K562 (cell line): ENCODE measurements at regions not wholly inside any gene's neighbourhood (a gene's known extent, or its start where the extent isn't known, plus 50 kb on each side); places are given as distances from the start of the nearest gene placed in this dataset.

Experiments
- ATAC-seq: fragments of 200-7000 bp; cut with Tn5 transposase; 3 replicates; pipeline ENCODE4 v1.9.1; 2020; ENCODE audit warnings: moderate library complexity
- BruUV-seq: library from RNA; stranded (reverse); fragments of 400-500 nt; replicated peaks from 2 replicates; lab custom pipeline; 2021; lab: Mats Ljungman, UMichigan
- CTCF ChIA-PET: fragments of 300-600 bp; formaldehyde crosslinking; extraction: SDS; loops from one replicate; lab custom pipeline; 2021; ENCODE audit warnings: low intra/inter-chr PET ratio; lab: Yijun Ruan, JAX
- POLR2A ChIA-PET: fragments of 300-600, 350-650 bp; sonication (Branson Sonifier 250); formaldehyde crosslinking; extraction: SDS; loops from one replicate; lab custom pipeline; 2021; ENCODE audit warnings: antibody characterized with exemption, inconsistent platforms; lab: Yijun Ruan, JAX
- DNase-seq, 4 experiments: peaks; one replicate each; pipeline versions ENCODE4 v3.0.0 to v3.0.0-alpha.2; 2011 to 2018; ENCODE audit warnings: low spot score in 3 of 4, mixed read lengths in 3 of 4; ENCODE audit errors: extremely low read depth in 1 of 4
- FAIRE-seq: peaks from 2 replicates; lab custom pipeline; 2011; peaks lifted over from hg19 to GRCh38; lab: Jason Lieb, UNC
- H2AFZ ChIP-seq: 2 replicates; pipeline ENCODE4 v1.6.0; 2011; ENCODE audit warnings: low read depth, low read length, control low read depth, inconsistent platforms
- H3K27ac ChIP-seq: fragments of 200-600 bp; 3 replicates; pipeline ENCODE4 v1.8.0; 2011; ENCODE audit warnings: low read depth, mild to moderate bottlenecking, control low read depth, inconsistent platforms, low read length, moderate library complexity, mixed read lengths; ENCODE audit errors: extremely low read depth
- H3K27me3 ChIP-seq, 2 experiments: fragments of 300-600 bp in 1 of 2; 2 replicates in 1 of 2; 3 replicates in 1 of 2; pipeline versions ENCODE4 v1.6.0 to v1.8.0; 2011; ENCODE audit warnings: inconsistent platforms in 2 of 2, low read length in 2 of 2, mild to moderate bottlenecking in 1 of 2, mixed read lengths in 1 of 2, moderate library complexity in 1 of 2; ENCODE audit not compliant: control insufficient read depth in 2 of 2, insufficient read depth in 2 of 2
- H3K36me3 ChIP-seq: fragments of 300-600 bp; 3 replicates; pipeline ENCODE4 v1.8.0; 2011; ENCODE audit warnings: mild to moderate bottlenecking, low read length, inconsistent platforms; ENCODE audit not compliant: control insufficient read depth, insufficient read depth
- H3K4me1 ChIP-seq, 2 experiments: fragments of 200-600 bp in 1 of 2; replicated peaks in 1 of 2; 2 replicates in 1 of 2; 3 replicates in 1 of 2; pipeline versions ENCODE4 v1.5.1 to v1.8.0; 2011; ENCODE audit warnings: inconsistent platforms in 2 of 2, low read length in 2 of 2, mild to moderate bottlenecking in 1 of 2, mixed read lengths in 1 of 2, moderate library complexity in 1 of 2; ENCODE audit not compliant: control insufficient read depth in 2 of 2, insufficient read depth in 2 of 2
- H3K4me2 ChIP-seq: 2 replicates; pipeline ENCODE4 v1.6.1; 2011; ENCODE audit warnings: low read length, control low read depth, inconsistent platforms, mixed read lengths; ENCODE audit not compliant: insufficient read depth
- H3K4me3 ChIP-seq: fragments of 200-600 bp; sonication (generic), shearing (Covaris generic); 2 replicates; pipeline ENCODE4 v1.5.1; 2016; ENCODE audit warnings: control low read depth, inconsistent platforms
- H3K79me2 ChIP-seq: fragments of 200-600 bp; 3 replicates; pipeline ENCODE4 v1.8.0; 2011; ENCODE audit warnings: low read length, inconsistent platforms; ENCODE audit not compliant: control insufficient read depth, insufficient read depth
- H3K9ac ChIP-seq, 2 experiments: 2 replicates each; pipeline versions ENCODE4 v1.6.0 to v1.6.1; 2011; ENCODE audit warnings: low read depth in 2 of 2, low read length in 2 of 2, control low read depth in 1 of 2, inconsistent platforms in 1 of 2, mild to moderate bottlenecking in 1 of 2, mixed read lengths in 1 of 2; ENCODE audit not compliant: insufficient read depth in 1 of 2
- H3K9me1 ChIP-seq: one replicate; pipeline ENCODE4 v1.6.0; 2011; ENCODE audit warnings: inconsistent platforms, mild to moderate bottlenecking, low read length, moderate library complexity; ENCODE audit not compliant: control insufficient read depth, insufficient read depth
- H3K9me3 ChIP-seq: replicated peaks from 2 replicates; pipeline ENCODE4 v1.5.1; 2011; ENCODE audit warnings: low read depth, low read length, inconsistent platforms; ENCODE audit not compliant: control insufficient read depth, insufficient read depth
- H4K20me1 ChIP-seq: replicated peaks from 2 replicates; pipeline ENCODE4 v1.6.1; 2011; ENCODE audit warnings: low read length, inconsistent platforms, mixed read lengths; ENCODE audit not compliant: control insufficient read depth, insufficient read depth
- ATF2 ChIP-seq: sonication (generic); formaldehyde crosslinking; IDR thresholded peaks from 2 replicates; pipeline ENCODE4 v1.8.1; 2022; ENCODE audit warnings: missing genetic modification reagents
- BACH1 ChIP-seq: fragments of 200-800 bp; sonication (Bioruptor generic); IDR thresholded peaks from 2 replicates; pipeline ENCODE4 v1.6.1; 2016; ENCODE audit warnings: missing genetic modification characterization, missing compliant biosample characterization
- CBX8 ChIP-seq: fragments of 200-600 bp; sonication (generic); IDR thresholded peaks from 2 replicates; pipeline ENCODE4 v1.6.1; 2012; ENCODE audit warnings: borderline replicate concordance, mixed run types, low read depth, mild to moderate bottlenecking, moderate library complexity, mixed read lengths, low read length, control low read depth, inconsistent platforms; ENCODE audit not compliant: poor library complexity, severe bottlenecking; ENCODE audit errors: extremely low read depth
- CGGBP1 ChIP-seq: fragments of 250-450 bp; sonication (Bioruptor Pico); IDR thresholded peaks from 2 replicates; pipeline ENCODE4 v1.9.0; 2021; ENCODE audit warnings: mild to moderate bottlenecking
- FOXA1 ChIP-seq: fragments of 450-650 bp; IDR thresholded peaks from 2 replicates; pipeline ENCODE4 v1.6.1; 2016; ENCODE audit warnings: mild to moderate bottlenecking, borderline replicate concordance
- GATA2 ChIP-seq: sonication (generic); formaldehyde crosslinking; IDR thresholded peaks from 2 replicates; pipeline ENCODE4 v1.4.0; 2020; ENCODE audit warnings: mild to moderate bottlenecking, missing genetic modification reagents
- MAZ ChIP-seq, 2 experiments: fragments of 450-650 bp in 1 of 2; sonication (generic) in 1 of 2; formaldehyde crosslinking; IDR thresholded peaks in 1 of 2; conservative IDR thresholded peaks in 1 of 2; 2 replicates each; pipeline versions ENCODE4 v1.4.0 to v1.5.0; 2020; ENCODE audit warnings: mild to moderate bottlenecking in 1 of 2, missing genetic modification reagents in 1 of 2
- MCM2 ChIP-seq: fragments of 450-650 bp; IDR thresholded peaks from 2 replicates; pipeline ENCODE4 v1.6.1; 2017; ENCODE audit warnings: low read depth, mild to moderate bottlenecking
- MTA3 ChIP-seq: fragments of 450-650 bp; formaldehyde crosslinking; IDR thresholded peaks from 2 replicates; pipeline ENCODE4 v1.6.1; 2017; ENCODE audit warnings: mild to moderate bottlenecking, borderline replicate concordance
- NR2C1 ChIP-seq, 2 experiments: fragments of 450-650 bp; IDR thresholded peaks; 2 replicates each; pipeline ENCODE4 v1.6.1; 2017; ENCODE audit warnings: mild to moderate bottlenecking in 2 of 2, antibody characterized with exemption in 1 of 2, inconsistent platforms in 1 of 2, missing compliant biosample characterization in 1 of 2, missing genetic modification characterization in 1 of 2
- POLR2B ChIP-seq: fragments of 450-650 bp; IDR thresholded peaks from 2 replicates; pipeline ENCODE4 v1.6.1; 2018; ENCODE audit warnings: low read depth; ENCODE audit not compliant: partially characterized antibody
- POLR2G ChIP-seq: fragments of 200-400 bp; formaldehyde crosslinking; IDR thresholded peaks from 2 replicates; pipeline ENCODE4 v1.6.1; 2017; ENCODE audit warnings: low read depth, mild to moderate bottlenecking, antibody characterized with exemption, low read length, moderate library complexity
- THRB ChIP-seq: fragments of 450-650 bp; formaldehyde crosslinking; conservative IDR thresholded peaks from 2 replicates; pipeline ENCODE4 v1.4.0; 2022; ENCODE audit warnings: mild to moderate bottlenecking, missing genetic modification characterization
- ZMIZ1 ChIP-seq, 2 experiments: fragments of 150-350 bp in 1 of 2; IDR thresholded peaks; 2 replicates each; pipeline ENCODE4 v1.6.1; 2012 to 2016; ENCODE audit warnings: low read depth in 2 of 2, low read length in 2 of 2, mild to moderate bottlenecking in 1 of 2, moderate library complexity in 1 of 2
- ZNF324 ChIP-seq: fragments of 250-450 bp; sonication (Bioruptor Pico); IDR thresholded peaks from 2 replicates; pipeline ENCODE4 v1.4.0; 2020; ENCODE audit warnings: mild to moderate bottlenecking
- WGBS: fragments of 100-300 bp; shearing (Covaris generic); methylation state at CpG from one replicate; pipeline ENCODE4 v1.1.6; 2016; ENCODE audit warnings: low coverage, mixed read lengths; ENCODE audit not compliant: insufficient coverage; ENCODE audit errors: missing lambda C conversion rate; 5-methylcytosine and 5-hydroxymethylcytosine counted together
- in situ Hi-C: fragments of 300-500 bp; cut with MboI; formaldehyde crosslinking; loops from 4 replicates; pipeline ENCODE4 v1.15.0; 2018; ENCODE audit warnings: inconsistent platforms, mixed read lengths
- intact Hi-C: fragments of 100-400 bp; cut with micrococcal nuclease; formaldehyde crosslinking; loops from 2 replicates; pipeline ENCODE4 v1.14.2; 2022

GRCh38 chr11:80621871-80622270, 1181.0 kb upstream of the TENM4 start:
- Histone ChIP-seq H2AFZ (no peak overlapping the region), H3K4me3 (no peak overlapping the region), H3K79me2 (no peaks in the 10 kb centered on the region), H3K27ac (no peak overlapping the region), H4K20me1 (no peaks in the 10 kb centered on the region), H3K9ac (no peak overlapping the region), H3K9me1 (no peaks in the 10 kb centered on the region), H3K36me3 (no peaks in the 10 kb centered on the region), H3K4me1 (no peaks in the 10 kb centered on the region), H3K4me2 (no peak overlapping the region), H3K9me3 (no peaks in the 10 kb centered on the region), H3K27me3 (no peaks in the 10 kb centered on the region)
- 0% methylated on average over 3 of the region's 3 CpGs for WGBS
- ChIA-PET POLR2A (no interaction called here), CTCF (no interaction called here)
- no peak for DNase-seq
- FAIRE-seq, result no peak
- intact Hi-C loops, result no loop called here
- in situ Hi-C loops, result no loop called here
- ATAC-seq, result no peak
- no TSS peak for BruUV-seq
- TF ChIP-seq NR2C1 (IDR thresholded peaks at IDR 0.05), result no peak
- TF ChIP-seq NR2C1 (tag; IDR thresholded peaks at IDR 0.05), result no peak
- no peak for TF ChIP-seq MAZ (CRISPR knock-in tag; conservative IDR thresholded peaks at IDR 0.05 in 1 of 2, IDR thresholded peaks at IDR 0.05 in 1 of 2)
- TF ChIP-seq POLR2B, result no peak
- no peak for TF ChIP-seq ZNF324
- TF ChIP-seq GATA2 (CRISPR knock-in tag), result no peak
- no peak for TF ChIP-seq ZMIZ1 (IDR thresholded peaks at IDR 0.05; ENCODE audit: low read depth in 2 of 2, low read length in 2 of 2)
- no peak for TF ChIP-seq CBX8
- no peak for TF ChIP-seq FOXA1
- no peak for TF ChIP-seq ATF2
- no peak for TF ChIP-seq CGGBP1
- TF ChIP-seq MCM2, result no peak
- no peak for TF ChIP-seq MTA3
- TF ChIP-seq THRB (CRISPR knock-in tag), result no peak
- TF ChIP-seq BACH1 (tag), result no peak
- TF ChIP-seq POLR2G, result no peak
